ENCODE measurements at regions not wholly inside any gene's neighbourhood (a gene's known extent, or its start where the extent isn't known, plus 50 kb on each side); places are given as distances from the start of the nearest gene placed in this dataset.

GRCh38 chr7:116145245-116145852, 65.0 kb upstream of the TES start:
- no peak for DNase-seq (ENCODE audit: low read depth, low spot score)

- no peak for DNase-seq (ENCODE audit: low read depth, low spot score)
Observed at GRCh38 chr7:116148108-116148507, 62.2 kb upstream of the TES start.

- no peak for DNase-seq (ENCODE audit: low read depth, low spot score)
Observed at GRCh38 chr7:116148626-116149025, 61.7 kb upstream of the TES start.

GRCh38 chr7:116150588-116150987, 59.8 kb upstream of the TES start:
- no peak for DNase-seq (ENCODE audit: low read depth, low spot score)

GRCh38 chr7:116152276-116152675, 58.1 kb upstream of the TES start:
- no peak for DNase-seq (ENCODE audit: low read depth, low spot score)

- DNase-seq (ENCODE audit: low read depth, low spot score) = no peak
Observed at GRCh38 chr7:116153050-116153449, 57.3 kb upstream of the TES start.

- DNase-seq (ENCODE audit: low read depth, low spot score) = no peak
Observed at GRCh38 chr7:116159711-116160110, 50.6 kb upstream of the TES start.

Measured in iPS DF 19.7 (cell line).